SK-N-SH (cell line): ENCODE measurements at regions not wholly inside any gene's neighbourhood (a gene's known extent, or its start where the extent isn't known, plus 50 kb on each side); places are given as distances from the start of the nearest gene placed in this dataset.

Source experiments
- CHD2 ChIP-seq: fragments of 150-350 bp; IDR thresholded peaks from 2 replicates; pipeline ENCODE4 v1.6.1; 2018; ENCODE audit warnings: low read length; ENCODE audit not compliant: partially characterized antibody
- CTCF ChIP-seq: fragments of 200-600 bp; sonication (generic); IDR thresholded peaks from 2 replicates; pipeline ENCODE4 v1.6.1; 2017; ENCODE audit warnings: antibody characterized with exemption, mild to moderate bottlenecking, moderate library complexity
- EP300 ChIP-seq, 2 experiments: IDR thresholded peaks; 2 replicates each; pipeline versions ENCODE4 v1.4.0 to v1.6.1; 2012; ENCODE audit warnings: borderline replicate concordance in 1 of 2, low read depth in 1 of 2, low read length in 1 of 2
- EZH2phosphoT487 ChIP-seq: fragments of 200-600 bp; sonication (generic); IDR thresholded peaks from 2 replicates; pipeline ENCODE4 v1.6.1; 2017; ENCODE audit warnings: low read depth, mixed run types, mild to moderate bottlenecking, antibody characterized with exemption, moderate library complexity, borderline replicate concordance
- GABPA ChIP-seq: IDR thresholded peaks from 2 replicates; pipeline ENCODE4 v1.4.0; 2012; ENCODE audit warnings: low read depth, mild to moderate bottlenecking
- MAX ChIP-seq: IDR thresholded peaks from 2 replicates; pipeline ENCODE4 v1.4.0; 2012; ENCODE audit warnings: low read depth
- MEF2A ChIP-seq: IDR thresholded peaks from 2 replicates; pipeline ENCODE4 v1.4.0; 2012; ENCODE audit warnings: low read depth, borderline replicate concordance
- MXI1 ChIP-seq: IDR thresholded peaks from 2 replicates; pipeline ENCODE4 v1.6.1; 2012; ENCODE audit warnings: mild to moderate bottlenecking, low read depth, low read length, improper control_type of control experiment
- POLR2AphosphoS5 ChIP-seq: IDR thresholded peaks from 2 replicates; pipeline ENCODE4 v1.6.1; 2012; ENCODE audit warnings: low read depth, low read length
- RAD21 ChIP-seq: IDR thresholded peaks from 2 replicates; pipeline ENCODE4 v1.6.1; 2012; ENCODE audit warnings: mild to moderate bottlenecking, low read length
- REST ChIP-seq: IDR thresholded peaks from 2 replicates; pipeline ENCODE4 v1.6.1; 2012; ENCODE audit warnings: mild to moderate bottlenecking, low read depth, low read length, moderate library complexity
- TAF1 ChIP-seq: IDR thresholded peaks from 2 replicates; pipeline ENCODE4 v1.6.1; 2012; ENCODE audit warnings: low read depth, mild to moderate bottlenecking, low read length, moderate library complexity, borderline replicate concordance
- TCF12 ChIP-seq: IDR thresholded peaks from 2 replicates; pipeline ENCODE4 v1.4.0; 2012

GRCh38 chr15:61651267-61651666, 409.0 kb downstream of the VPS13C start:
- TF ChIP-seq MXI1 (no peak), CTCF (no peak), POLR2AphosphoS5 (no peak), CHD2 (no peak), MAX (no peak), EZH2phosphoT487 (no peak), REST (no peak), EP300 (IDR thresholded peaks at IDR 0.05; ENCODE audit: borderline replicate concordance in 1 of 2, low read depth in 1 of 2, low read length in 1 of 2) (no peak), MEF2A (no peak), TAF1 (no peak), GABPA (no peak), TCF12 (no peak), RAD21 (no peak)
